Endothelial cell of umbilical vein (primary cell): ENCODE measurements at regions not wholly inside any gene's neighbourhood (a gene's known extent, or its start where the extent isn't known, plus 50 kb on each side); places are given as distances from the start of the nearest gene placed in this dataset.

ENCODE experiments used
- EZH2 ChIP-seq: IDR thresholded peaks from 2 replicates; pipeline ENCODE4 v1.6.1; 2012; ENCODE audit warnings: borderline replicate concordance, low read depth, mild to moderate bottlenecking, moderate library complexity, low read length, inconsistent platforms; ENCODE audit not compliant: severe bottlenecking
- JUN ChIP-seq: IDR thresholded peaks from 2 replicates; pipeline ENCODE4 v1.6.1; 2011; ENCODE audit warnings: borderline replicate concordance, low read depth; ENCODE audit not compliant: insufficient read length, insufficient read depth
- POLR2A ChIP-seq: IDR thresholded peaks from 2 replicates; pipeline ENCODE4 v1.6.1; 2012; ENCODE audit warnings: low read depth, mild to moderate bottlenecking, control low read depth, low read length
- POLR2AphosphoS5 ChIP-seq: IDR thresholded peaks from 2 replicates; pipeline ENCODE4 v1.6.1; 2012; ENCODE audit warnings: low read depth, mild to moderate bottlenecking, control low read depth, low read length, moderate library complexity; ENCODE audit not compliant: insufficient read depth
- TF ChIP-seq, protein P1 (sequence below), 2 donors: IDR thresholded peaks; 1 replicate in 1 of 2; 2 replicates in 1 of 2; pipeline ENCODE4 v1.5.1; 2011; ENCODE audit warnings: low read length in 2 of 2, mild to moderate bottlenecking in 2 of 2, moderate library complexity in 2 of 2, control low read depth in 1 of 2, inconsistent platforms in 1 of 2, low read depth in 1 of 2; ENCODE audit not compliant: insufficient read depth in 1 of 2; ENCODE audit errors: extremely low read depth in 1 of 2

DNA sequence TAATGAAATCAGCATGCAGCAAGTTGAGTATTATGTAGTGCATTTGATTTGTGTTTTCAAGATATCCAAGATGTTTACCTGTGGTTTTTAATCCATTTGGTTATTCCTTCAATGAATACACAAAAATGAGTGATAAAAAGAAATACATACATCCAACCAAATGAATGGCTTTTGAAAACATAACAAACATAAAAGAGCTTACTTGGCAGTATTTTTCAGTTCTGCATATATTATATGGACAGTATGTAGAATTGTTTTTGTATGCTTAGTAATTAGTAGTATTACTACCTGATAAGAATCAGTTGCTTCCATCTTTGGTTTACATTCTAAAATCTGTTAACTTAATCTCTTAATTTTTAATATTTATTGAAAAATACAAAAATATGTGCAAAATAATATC lies 908.9 kb upstream of the AGA start:
- TF ChIP-seq POLR2A = no peak
- TF ChIP-seq, protein P1, sequence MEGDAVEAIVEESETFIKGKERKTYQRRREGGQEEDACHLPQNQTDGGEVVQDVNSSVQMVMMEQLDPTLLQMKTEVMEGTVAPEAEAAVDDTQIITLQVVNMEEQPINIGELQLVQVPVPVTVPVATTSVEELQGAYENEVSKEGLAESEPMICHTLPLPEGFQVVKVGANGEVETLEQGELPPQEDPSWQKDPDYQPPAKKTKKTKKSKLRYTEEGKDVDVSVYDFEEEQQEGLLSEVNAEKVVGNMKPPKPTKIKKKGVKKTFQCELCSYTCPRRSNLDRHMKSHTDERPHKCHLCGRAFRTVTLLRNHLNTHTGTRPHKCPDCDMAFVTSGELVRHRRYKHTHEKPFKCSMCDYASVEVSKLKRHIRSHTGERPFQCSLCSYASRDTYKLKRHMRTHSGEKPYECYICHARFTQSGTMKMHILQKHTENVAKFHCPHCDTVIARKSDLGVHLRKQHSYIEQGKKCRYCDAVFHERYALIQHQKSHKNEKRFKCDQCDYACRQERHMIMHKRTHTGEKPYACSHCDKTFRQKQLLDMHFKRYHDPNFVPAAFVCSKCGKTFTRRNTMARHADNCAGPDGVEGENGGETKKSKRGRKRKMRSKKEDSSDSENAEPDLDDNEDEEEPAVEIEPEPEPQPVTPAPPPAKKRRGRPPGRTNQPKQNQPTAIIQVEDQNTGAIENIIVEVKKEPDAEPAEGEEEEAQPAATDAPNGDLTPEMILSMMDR (IDR thresholded peaks at IDR 0.05; ENCODE audit: extremely low read depth in 1 of 2, insufficient read depth in 1 of 2, low read depth in 1 of 2, low read length in 2 of 2) = no peak
- no peak for TF ChIP-seq EZH2
- no peak for TF ChIP-seq POLR2AphosphoS5
- TF ChIP-seq JUN = no peak
